SKM-1 (cell line): ENCODE measurements at regions not wholly inside any gene's neighbourhood (a gene's known extent, or its start where the extent isn't known, plus 50 kb on each side); places are given as distances from the start of the nearest gene placed in this dataset.
"Not testable (repeated sequence)": the region's sequence is repeated elsewhere in the genome, so short reads cannot be mapped to it uniquely, and the experiment has no call there.

Experiments used
- DNase-seq: peaks from one replicate; lab custom pipeline; 2025; ENCODE audit not compliant: unreplicated experiment; lab: John Stamatoyannopoulos, UW

DNA sequence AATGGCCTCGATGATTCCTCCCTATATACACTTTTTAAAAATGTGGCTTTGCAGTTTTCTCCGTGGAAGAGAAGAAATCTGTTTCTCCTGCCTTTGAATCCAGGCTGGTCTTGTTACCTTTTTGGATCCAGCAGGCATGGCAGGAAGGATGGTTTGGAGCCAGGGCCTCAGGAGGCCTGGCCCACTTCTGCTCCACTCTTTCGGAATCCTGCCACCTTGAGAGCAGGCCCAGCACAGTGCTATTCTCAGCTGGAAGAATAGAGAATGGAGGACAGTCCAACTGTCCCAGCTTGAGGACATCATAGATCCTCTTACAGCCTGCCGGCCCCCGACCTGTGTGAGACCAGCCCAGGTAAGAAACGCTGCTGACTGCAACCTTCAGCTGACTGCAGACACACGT is 421.5 kb downstream of the FUT8 start:
- DNase-seq: no peak

DNA sequence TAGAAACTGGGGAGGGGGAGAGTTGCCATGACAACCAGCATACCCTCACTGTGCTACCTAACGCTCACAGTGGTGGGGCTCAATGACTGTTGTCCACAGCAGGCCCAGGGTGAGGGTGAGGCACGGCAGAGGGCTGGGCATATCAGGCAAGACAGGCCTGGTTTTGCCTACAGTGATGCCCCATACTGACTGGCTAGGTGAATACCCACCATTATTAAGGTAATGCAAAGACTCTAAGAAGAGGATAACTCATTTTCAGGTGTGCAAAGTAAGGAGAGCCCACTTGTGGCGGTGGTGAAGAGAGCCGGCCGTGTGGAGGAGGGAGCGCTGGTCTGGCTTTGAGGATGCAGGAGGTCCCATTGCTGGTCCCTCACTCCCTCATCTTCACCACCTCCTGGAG is 422.3 kb downstream of the FUT8 start:
- DNase-seq: no peak

DNA sequence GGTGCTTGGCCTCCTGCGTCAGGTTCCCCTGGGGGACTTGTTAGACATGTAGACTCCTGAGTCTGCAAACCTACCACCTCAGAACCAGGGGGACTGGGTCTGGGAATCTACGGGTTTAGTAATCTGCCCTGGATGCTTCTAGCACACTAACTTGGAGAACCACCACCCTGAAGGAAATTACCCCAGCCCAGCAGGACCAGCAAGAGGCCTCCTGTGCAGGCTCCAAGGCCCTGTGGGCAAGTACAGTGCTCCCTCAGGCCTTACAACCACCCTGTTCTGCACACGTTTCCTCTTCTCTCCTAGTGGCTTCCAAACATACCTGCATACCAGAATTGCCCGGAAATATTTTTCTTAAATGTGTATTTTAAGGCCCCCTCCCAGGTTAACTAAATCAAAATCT is 423.0 kb downstream of the FUT8 start:
- DNase-seq: no peak

DNA sequence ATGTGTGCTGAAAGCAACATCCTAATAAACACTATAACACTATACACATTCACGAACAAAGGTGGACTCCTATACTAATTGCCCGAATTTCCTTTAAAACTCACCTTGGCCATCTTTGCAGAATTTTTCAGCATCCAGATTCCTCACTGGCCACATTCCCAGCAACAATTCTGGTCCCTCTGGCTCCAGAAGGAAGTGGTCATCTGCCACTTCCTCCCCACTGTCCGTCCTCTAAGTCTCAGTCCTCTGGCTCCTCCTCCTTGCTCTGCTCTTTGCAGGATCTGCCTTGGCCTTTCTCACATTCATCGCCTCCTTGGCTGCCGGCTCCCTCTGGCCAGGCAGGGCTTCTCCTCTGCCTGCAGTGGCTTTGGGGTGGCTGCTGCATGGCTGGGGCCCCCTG is 426.0 kb downstream of the FUT8 start:
- no peak for DNase-seq

DNA sequence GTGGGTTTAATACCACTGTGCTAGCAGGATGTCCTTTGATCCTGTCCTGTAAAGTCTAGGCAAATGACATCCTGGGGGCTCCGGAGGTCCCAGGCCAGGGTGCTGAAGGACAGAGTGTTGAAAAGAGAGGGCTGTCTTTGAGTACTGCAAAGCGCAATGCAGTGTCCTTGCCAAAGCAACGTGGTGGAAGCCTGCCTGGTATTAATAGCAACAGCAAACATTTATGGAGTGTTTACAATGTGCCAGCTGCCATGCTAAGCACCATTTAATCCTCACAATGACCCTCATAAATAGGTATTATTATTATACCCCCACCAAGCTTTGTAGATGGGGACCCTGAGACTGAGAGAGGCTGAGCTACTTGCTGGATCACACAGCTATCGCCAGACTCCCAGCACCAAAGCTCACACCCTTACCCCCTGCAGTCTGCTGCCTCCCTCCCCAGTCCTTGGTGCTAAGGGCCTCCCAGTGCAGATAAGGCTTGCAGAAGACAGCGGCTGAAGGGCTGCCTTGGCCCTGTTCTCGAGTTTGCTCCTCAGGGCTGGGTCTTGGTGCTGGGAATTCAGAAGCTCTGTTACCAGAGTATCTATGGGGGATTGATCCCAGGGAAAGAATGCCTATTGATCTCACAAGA is 427.7 kb downstream of the FUT8 start:
- DNase-seq: no peak

DNA sequence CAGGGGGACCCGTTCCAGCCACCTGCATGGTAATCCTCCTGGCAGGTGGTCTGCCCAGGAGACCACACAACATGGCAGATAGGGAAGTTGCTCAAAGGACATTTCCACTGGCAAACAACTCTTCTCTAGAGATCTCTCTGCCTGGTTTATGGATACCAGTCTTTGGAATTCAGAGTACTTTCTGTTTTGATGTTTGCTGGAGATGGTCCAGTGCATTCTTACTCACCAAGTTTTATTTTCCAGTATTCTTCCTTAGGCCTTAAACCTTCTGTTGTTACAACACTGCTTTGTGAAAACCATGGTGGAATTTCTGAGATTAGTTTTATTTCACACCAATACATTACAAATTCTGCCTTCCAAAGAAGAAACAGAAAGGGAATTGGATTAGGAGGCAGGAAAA is 428.3 kb downstream of the FUT8 start:
- no peak for DNase-seq

DNA sequence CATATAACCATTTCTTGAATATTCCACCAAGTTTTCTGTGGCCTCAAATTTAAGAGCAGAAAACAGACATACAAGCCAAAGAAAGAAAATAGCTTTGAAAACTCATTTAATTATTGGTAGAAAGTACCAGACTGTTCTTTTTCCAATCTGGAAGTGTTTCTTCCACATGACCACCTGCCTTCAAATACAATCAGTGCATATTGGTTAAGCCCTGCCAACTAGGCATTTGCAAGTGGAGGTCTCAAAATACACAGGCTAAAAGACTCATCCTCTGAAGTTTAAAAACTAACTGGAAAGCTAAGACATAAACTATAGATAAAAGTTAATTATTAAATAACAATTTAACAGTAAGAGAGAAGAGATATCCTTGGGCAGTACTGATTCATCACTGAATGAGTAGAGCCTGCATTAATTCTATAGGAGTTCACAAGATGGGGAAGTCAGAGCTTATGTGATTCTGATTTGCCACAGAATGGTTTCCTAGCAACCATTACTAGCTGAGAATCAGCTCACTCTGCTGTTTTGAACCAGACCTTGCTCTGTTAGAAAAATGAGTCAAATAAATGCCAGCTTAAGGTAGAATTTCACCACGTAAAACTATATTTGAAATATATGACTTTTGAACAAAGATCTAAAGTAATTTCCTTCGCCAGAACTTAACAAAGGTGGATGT is 433.8 kb downstream of the FUT8 start:
- no peak for DNase-seq

DNA sequence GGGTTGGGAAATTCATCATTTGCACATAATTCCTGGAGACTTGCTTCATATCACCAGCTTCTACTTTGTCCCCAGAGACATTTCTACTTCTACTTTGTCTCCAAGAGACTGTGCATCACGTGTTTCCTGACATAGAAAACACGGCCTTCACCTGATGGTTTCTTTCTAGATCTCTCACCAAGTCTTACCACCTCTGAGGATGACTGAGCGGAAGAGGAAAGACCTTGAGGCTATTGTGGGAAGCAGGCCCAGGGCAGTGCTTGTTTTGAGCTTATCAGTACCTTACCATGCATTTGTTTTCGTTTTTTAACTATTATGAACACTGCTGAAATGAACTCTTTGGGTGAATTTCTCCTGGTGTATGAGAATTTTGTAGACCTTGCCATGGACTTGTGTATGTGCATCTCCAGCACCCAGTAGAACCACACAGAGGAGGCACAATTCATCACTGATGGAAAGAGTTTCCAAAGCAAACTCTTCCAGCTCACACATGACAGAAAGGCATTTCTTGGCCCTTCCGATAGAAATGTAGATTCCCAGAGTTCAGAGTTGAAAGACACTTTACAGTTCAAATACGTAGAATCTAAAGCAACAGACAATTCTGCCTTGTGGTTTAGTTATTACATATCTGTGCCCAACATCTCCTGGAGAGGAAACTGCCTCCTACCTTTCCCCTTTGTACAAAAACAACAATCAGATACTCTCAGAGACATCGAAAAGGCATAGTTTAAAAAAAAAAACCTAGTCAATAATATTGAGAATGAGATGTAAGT is 434.7 kb downstream of the FUT8 start:
- DNase-seq: no peak

DNA sequence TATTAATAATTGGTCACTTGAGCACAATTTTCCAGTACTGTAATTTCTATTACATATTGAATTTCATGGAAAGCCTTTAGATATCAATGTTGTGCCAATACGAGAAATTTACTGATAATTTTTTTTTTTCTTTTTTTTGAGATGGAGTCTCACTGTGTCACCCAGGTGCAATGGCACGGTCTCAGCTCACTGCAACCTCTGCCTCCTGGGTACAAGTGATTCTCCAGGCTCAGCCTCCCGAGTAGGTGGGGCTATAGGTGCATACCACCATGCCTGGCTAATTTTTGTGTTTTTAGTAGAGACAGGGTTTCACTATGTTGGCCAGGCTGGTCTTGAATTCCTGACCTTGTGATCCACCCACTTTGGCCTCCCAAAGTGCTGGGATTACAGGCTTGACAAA is 435.4 kb downstream of the FUT8 start:
- DNase-seq: not testable (repeated sequence)

DNA sequence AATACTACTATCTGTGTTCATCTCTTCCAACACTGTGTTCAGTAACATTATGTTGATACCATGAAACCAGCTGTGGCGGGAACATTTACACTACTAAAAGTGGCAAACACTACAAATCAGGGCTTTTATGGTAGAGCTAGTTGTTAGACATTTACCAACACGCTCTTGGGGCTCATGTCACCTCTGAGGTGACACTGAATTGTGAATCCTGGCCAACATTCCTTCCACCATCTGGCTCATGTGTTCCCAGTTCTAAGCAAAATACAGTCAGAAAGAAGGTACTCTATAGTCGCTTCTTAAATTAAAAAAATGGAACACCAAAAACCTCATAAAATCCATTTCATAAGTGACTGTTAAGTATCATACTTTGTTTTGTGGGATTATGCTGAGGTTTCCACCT is 436.6 kb downstream of the FUT8 start:
- DNase-seq: no peak

DNA sequence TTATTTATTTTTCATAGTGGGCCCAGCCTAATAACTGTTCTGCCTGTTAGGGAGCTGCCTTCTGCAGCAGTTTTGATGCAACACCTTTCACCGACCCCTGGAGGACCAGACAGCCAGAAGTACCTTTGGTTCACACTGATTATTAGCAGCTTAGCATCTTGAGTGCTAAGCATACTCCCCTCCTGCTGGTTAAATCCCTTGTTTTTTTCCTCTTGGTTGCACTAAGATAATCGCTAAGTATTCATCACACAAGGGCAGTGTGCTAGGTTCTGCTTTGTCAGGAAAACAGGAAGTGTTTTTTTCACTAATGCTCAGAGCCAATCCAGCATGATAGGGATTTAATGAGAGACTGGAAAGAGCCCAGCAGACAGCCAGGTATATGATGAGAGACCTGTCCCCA is 437.0 kb downstream of the FUT8 start:
- no peak for DNase-seq

DNA sequence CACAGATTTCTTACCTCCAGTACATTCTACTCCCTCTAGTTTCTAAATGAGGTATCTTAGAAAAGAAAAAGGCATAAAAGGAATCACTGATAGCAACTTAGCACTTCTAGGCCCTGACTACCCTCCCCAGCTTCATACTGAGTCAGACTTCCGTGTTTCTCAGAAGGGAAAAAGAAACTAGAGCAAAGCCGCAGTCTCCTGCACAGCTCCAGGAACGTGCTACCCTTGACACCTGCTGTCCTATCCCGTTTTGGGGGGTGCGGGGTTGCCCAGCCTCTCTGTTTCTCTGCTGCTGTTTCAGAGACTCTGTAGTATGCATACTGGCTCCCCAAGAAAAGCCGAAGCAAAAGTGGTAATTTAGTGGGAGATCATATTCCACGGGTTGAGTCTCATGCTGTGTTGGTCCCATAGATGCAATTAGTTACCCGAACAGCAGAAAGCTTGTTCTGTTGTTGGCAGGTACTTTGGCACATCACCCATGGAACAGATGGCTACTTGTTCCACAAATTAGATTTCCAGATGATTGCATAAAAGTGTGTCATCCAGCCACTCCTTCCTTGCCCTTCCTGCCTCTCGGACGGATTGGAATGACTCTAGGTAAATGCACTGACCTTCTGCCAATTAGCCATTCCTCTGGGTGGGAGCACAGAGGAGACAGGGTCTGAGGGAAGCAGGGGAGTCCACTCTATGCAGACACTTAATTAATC is 438.1 kb downstream of the FUT8 start:
- DNase-seq: no peak

DNA sequence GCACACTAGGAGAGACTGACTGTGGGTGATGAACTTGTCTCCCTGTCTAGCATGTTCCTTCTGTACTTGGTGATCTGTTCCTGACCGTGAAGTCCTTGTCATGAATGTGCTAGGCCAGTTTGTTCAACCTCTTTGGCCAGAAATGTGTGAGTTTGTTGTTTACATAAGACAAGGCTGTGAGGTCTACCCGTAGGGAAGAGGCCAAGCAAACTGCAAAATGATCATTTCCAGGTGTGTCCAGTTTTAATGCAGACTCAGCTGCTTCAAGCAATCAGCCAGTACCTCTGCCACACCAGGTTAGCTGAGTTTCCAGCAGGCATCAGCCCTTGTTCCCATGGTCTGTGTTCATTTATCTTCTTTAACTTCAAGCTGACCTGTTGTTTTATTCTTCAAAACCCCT is 440.2 kb downstream of the FUT8 start:
- no peak for DNase-seq

DNA sequence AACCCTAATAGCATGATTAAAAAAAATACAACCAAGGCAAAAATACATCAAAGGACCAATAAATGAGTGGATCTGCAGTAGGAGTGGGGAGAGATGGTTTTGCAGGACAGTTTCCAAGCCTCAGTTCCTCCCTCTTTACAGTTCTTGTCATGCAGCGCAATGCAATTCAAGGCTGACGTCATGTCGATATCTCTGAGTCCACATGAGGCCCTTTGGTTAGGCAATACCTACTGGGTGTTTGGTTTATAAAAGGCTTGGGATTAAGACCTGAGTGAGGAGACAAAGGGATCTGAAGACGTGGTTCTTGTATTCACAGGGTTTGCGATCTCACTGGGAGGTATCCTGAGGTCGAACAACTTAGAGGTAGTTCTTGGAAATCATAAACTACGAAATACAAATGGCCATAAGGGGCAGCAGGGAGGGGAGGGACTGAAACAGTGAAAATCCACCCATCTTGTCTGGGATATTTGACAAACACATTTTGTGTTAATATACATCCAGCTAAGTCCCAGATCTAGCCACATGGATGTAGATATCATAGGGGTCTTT is 441.0 kb downstream of the FUT8 start:
- DNase-seq: no peak

DNA sequence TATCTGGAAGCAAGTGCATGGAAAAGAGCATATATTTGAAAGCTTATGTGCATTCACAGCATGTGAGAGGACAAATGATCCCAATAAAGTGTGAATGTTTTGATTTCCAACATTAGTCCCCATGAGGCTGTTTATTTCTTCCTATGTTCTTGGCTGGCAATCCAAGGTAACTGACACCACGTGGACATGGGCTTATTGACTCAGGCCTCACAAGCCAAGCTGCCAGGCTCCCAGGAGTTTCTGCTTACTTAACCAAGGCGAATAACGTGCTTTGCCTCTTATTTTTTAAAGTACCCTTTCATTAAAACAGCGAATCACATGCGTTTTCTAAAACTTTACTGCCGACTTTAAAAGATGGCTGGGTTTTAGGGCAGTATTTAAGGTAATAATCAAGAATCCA is 441.7 kb downstream of the FUT8 start:
- DNase-seq: no peak

DNA sequence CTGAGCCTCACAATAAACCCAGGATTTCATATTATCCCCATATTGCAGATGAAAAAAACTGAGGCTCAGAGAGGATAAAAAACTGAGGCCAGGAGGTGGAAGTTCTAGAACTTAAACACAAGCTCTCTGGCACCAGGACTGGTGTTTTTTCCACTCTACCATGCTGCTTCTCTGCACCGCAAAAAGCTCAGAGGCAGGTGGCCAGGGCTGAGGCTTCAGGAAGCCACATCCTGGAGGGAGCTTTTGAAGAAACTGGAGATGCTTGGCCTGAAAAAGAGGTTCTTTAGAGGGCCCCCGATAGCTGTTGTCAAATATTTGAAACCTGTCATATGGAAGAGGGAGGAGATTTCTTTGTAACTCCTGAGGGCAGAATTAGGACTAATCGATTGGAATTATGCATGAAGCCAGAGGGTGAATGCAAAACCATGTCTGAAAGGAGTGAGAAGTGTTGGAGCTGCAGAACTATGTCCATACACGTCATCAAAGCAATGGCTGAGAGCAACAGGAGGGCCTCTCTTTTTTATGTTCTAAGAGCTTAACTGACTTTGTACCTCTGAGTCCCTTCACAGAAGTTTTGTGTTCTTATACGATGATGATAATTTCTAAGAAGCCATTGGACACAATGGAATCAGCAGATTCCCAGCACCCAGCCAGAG is 448.6 kb downstream of the FUT8 start:
- no peak for DNase-seq

DNA sequence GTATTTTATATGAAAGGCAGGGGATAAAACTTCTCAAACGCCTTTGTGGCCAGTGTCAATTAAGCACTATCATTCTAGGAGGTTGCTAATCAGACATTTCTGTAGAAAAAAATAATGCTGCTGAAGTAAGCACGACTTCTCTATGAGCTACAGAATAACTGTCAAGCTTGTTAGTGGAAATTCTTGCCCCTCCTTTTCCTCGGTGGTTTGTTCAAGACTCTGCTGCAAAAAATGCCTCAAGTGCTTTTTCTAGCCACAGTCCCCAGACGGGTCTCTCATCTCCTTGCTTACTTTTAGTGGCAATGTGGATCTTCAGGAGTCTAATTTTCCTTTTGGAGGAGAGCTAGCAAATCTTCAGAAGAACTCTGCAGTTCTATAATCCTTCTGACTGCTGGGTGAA is 452.0 kb downstream of the FUT8 start:
- no peak for DNase-seq

DNA sequence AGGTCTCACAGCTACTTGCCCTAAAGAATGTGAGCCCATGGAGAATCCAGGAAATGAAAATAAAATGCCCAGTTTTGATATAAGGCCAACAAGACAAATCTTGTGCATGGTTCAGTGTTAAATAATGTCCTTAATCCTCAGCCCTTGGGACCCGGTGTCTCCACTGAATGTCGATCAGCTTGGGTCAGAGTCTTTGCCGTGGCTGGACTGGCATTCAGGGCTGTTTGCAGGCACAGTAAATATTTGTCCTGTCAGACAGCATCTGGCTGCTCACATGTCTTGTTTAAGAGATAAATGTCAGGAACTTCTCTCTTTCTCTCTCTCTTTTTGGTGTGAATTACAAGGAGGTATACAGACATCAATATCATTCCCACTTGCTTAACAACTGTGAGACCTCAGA is 452.5 kb downstream of the FUT8 start:
- DNase-seq: no peak

DNA sequence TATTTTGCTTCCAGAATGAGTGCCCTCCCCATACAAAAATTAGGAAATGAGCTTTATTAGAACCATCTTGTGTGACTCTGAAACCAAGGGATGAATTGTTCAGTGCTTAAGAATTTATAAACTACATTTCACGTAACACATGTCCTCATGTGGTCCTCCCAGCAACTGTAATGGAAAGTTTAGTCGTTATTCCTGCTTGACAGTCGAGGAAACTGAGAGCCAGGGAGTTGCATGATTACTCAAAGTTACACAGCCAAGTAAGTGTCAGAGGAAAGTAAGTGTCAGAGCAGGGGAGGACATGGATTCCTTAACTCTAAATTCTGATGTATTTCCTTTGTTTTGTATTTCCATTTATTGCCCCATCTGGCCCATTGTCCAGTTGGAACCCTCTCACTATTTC is 453.9 kb downstream of the FUT8 start:
- no peak for DNase-seq

DNA sequence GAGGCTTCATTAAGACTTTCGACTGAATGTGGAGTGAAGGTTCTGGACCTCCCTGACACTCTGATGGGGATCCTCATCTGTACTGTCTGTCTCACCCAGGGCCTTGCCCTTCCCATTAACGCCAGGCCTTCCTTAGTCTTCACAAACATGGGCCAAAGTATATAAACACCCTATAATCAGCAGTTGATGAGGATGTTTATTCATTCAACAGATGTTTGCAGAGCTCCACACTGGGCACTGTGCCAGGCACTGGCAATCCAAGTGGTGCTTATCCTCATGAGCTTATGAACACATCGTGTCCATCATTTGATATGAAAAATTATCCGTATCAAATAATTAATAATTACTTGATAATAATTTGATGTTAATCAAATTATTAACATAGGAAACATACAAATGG is 454.4 kb downstream of the FUT8 start:
- DNase-seq: no peak

DNA sequence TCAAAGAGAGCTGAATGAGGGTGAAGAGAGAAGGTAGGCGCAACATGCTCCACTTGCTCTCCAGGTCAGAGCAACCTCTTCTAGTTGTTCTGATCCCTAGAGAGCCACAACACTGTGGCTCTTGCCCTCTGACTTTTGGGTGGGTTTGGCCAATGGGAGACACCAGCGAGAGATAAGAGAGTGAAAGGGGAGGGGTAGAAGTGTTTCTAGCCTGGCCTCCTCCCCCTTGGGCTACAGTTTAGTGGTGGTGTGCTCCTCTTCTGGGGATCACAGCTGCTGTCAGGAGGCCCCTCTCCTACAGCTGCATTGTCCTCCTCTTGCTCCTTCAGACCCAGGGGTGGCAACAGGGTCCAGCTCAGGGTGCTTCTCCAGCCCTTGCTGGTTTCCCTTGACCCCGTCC is 454.8 kb downstream of the FUT8 start:
- DNase-seq: no peak
